Activated CD4-positive, alpha-beta T cell treated with anti-CD3 and anti-CD28 coated beads, Interleukin-2, amount 50 U/mL, for 48 hours (primary cell): ENCODE measurements at regions not wholly inside any gene's neighbourhood (a gene's known extent, or its start where the extent isn't known, plus 50 kb on each side); places are given as distances from the start of the nearest gene placed in this dataset.

Source experiments
- DNase-seq, 2 experiments: peaks; one replicate each; pipeline ENCODE4 v3.0.0-alpha.2; 2020

DNA sequence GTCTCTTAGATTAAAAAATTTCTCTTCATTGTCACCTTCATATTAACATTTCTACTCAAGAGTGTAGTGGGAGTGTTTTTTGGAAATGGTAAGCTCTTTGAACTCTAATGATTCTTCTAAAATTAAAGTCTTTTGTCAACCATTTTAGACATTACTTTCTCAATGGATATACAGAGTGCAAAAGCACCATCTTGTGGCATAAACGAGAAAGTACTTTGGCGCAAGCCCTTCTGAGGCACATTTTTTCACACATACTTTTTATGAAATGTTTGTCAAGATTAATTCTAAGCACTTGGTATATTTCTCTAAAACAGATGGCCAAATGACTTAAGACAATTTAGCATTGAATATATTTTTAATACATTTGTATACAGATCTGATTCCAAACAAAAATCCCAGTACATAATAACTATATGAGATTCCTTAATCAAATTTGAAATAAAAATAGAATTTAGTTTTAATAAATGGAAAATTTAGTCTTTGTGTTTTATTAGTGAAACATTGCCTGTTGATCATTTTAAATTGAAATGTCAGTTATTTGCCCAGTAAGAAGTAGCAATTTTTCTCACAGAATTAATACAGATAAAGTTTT, 63.3 kb upstream of the GALNT5 start:
- peak in 1 of 2 experiments; percentile 16 for DNase-seq

DNA sequence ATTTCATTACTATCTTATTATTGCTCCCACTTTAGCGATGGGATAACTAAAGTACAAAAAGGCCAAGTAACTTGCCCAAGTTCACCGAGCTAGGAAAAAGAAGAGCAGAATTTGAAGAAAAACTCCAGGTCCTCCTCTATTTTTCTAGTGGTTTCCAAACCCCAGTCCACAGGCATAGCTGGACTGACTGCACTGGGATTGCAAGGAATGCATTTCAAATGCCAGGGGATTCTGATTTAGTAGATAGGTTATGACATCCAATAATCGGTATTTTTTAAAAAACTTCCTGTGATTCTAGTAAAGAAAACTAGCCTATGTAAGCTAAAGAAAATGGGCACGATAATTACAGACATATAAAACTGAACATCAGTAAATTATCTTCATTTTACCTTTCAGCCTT, 62.7 kb upstream of the GALNT5 start:
- DNase-seq, result no peak

DNA sequence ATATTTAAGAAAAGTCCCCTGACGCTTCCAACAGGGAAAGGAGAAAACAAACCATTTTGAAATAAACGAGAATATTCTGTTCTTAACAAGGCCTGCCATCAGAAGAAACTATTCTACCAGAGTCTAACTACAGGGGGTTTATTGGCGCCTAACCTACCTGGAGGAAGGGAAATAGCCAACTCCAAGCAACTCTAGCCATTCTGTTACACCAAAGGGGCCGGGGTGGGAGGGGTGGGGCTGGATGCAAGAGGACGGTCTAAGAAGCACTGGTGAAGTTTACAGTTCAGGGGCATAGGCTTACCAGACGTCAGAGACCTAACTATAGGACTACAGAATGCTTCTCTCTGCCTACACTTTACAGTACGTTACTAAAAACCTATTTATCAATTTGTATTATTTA, 60.5 kb upstream of the GALNT5 start:
- DNase-seq, result no peak

DNA sequence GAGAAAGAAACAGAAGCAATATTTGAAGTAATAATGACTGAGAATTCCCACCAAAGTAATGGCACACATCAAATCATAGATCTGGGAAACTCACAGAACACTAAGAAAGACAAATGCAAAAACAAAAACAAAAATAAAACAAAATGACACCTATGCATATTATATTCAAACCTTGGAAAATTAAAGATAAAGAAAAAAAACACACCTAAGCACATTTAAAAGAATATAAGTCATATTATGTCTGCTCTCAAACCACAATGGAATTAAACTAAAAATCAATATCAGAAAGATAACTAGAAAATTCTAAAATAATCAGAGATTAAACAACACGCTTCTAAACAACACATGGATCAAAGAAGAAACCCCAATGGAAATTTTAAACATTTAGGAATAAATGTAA, 59.7 kb upstream of the GALNT5 start:
- no peak for DNase-seq

DNA sequence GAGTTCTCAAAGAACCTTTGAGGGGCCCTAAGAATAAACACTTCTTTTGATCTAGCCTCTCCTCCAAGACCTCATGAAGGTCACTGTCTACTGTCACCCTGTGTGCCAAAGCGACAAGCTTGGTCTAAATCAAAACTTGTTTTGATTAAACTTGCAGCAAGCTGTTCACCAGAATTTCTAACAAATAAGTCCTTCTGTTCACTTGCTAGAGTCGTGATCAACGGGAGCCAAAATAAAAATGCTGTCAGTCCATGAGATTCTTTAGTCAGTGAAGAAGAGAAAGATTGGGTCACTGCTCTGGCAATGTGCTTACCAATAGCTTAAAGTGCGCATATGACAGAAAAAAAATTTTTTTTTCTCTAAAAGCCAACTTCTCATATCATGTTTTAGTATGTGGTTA, 53.9 kb upstream of the GALNT5 start:
- DNase-seq, result no peak

DNA sequence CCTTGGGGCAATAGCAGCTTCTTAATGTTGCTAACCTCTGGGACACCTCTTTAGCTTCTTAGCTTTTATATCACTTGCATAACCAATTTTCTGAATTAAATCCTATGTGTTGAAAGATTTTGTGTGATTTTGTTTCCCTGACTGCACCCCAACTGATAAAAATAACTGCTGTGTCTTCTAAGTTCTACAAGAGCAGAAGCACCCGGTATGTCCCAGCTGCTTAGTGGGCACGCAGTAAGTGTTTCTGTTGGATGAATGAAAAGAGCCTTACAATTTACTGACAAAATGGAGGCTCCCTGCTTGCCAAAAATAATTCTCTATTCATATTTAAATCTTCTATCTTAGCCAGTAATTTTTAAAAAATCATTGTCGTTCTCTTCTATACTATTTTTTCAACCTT, 53.1 kb upstream of the GALNT5 start:
- DNase-seq, result no peak

DNA sequence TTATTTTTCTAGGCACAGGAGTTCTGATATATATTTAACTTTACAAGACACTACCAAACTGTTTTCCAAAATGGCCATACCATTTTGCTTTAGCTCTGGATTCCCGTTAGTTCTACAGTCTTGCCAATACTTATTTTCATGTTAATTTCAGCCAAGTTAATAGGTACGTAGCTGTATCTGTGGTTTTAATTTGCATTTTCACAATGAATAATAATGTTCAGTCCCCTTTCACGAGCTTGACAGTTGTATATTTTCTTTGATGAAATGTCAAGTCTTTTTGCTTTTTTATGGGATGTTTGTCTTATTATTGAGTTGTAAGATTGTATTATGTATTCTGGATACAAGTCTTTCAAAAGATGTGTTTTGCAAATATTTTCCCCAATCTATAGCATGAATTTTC, 50.6 kb upstream of the GALNT5 start:
- DNase-seq, result no peak
